ENCODE measurements at regions not wholly inside any gene's neighbourhood (a gene's known extent, or its start where the extent isn't known, plus 50 kb on each side); places are given as distances from the start of the nearest gene placed in this dataset.
A peak's percentile ranks its signal among the peaks of the same experiment; 100 is the strongest.
"Not testable (repeated sequence)": the region's sequence is repeated elsewhere in the genome, so short reads cannot be mapped to it uniquely, and the experiment has no call there.

GRCh38 chr2:87536427-87536826 is 211.5 kb upstream of the PLGLB2 start:
- H3K9me3 ChIP-seq, DNase-seq: not testable (repeated sequence)

DNA sequence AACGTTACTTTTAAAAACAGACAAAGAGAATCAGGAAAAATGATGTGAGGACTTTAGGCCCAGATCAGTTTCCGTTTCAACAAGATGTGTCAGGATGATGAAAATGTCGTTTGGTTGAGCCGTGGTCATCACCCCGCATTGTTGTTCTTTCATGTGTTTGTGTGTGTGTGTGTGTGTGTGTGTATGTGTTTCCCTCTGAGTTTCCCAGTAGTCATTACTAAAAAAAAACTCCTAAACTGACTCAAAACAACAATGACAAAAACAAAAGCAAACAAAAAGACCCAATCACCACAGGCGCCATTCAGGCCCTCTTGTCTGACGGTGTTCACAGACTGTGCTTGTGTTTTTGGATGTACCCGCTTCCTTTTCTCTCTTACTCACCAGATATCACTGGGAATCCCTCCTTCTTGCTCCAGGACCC is 210.6 kb upstream of the PLGLB2 start:
- H3K9me3 ChIP-seq, DNase-seq, H3K27me3 ChIP-seq, H3K36me3 ChIP-seq, H3K4me3 ChIP-seq: not testable (repeated sequence)

More at GRCh38 chr2:87536427-87536826, 211.5 kb upstream of the PLGLB2 start:
- not testable (repeated sequence) for H3K36me3 ChIP-seq, H3K4me3 ChIP-seq, H3K27me3 ChIP-seq

- H3K9me3 ChIP-seq, H3K4me3 ChIP-seq, H3K27me3 ChIP-seq, DNase-seq, H3K36me3 ChIP-seq: not testable (repeated sequence)
Observed at GRCh38 chr2:87538268-87538667, 209.6 kb upstream of the PLGLB2 start.

DNA sequence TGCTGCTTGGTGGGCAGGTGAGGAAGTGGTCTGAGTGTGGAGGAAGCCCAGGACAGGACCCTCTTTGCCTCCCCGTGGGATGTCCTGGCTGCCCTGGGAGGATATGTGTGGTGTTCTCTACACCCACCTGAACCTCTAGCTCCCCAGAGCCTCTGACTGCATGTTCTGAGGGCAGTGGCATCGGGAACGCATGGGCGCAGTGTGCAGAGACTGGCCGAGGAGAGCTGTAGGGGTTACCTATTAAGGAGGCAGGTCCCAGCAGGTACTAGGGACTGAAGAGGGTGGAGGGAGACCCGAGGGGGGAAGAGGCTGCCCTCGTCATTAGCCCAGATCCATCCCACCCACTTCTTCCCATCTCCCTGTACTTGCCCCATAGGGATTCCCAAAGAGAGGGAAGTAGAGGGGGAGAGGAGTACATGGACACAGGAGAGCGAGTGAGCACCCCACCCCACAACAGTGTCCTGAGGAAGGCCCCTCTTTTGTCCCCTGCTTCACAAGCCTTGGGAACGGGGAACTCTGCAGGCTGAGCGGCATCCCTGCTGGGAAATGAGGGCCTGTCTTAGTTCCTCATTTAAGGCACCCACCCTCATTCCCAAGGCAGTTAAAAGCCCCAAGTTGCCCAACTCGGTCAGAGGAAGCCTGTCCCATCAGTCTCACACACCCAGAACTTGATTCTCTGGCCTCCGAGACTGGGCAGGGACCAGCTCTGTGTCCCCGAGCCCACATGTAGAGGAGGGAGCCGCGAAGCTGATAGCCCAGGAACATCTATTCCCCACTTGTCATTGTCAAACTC is 208.5 kb upstream of the PLGLB2 start:
- H3K4me3 ChIP-seq, H3K9me3 ChIP-seq, H3K27me3 ChIP-seq: not testable (repeated sequence)

DNA sequence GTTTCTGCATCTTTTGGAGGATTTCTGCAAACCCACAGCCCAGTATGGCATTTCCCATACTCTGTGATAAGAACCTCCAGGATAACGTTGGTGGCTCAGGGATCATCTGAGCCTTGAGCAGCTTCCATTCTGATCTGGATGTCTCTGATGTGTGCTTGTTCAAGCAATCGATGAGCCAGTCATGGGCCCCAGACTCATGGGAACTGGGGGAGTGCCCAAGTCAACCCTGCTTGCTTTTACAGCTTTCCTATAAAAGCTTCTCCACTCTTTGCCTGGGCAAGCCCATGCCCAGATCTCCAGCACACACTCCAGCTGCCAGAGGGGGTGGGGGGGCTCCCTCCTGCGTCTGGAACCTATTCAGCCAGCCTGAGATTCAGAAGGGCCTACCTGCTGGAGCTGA is 207.6 kb upstream of the PLGLB2 start:
- not testable (repeated sequence) for H3K9me3 ChIP-seq, H3K27me3 ChIP-seq, DNase-seq, H3K4me3 ChIP-seq, H3K36me3 ChIP-seq

More for the DNA sequence above, 208.5 kb upstream of the PLGLB2 start:
- DNase-seq, H3K36me3 ChIP-seq: not testable (repeated sequence)

DNA sequence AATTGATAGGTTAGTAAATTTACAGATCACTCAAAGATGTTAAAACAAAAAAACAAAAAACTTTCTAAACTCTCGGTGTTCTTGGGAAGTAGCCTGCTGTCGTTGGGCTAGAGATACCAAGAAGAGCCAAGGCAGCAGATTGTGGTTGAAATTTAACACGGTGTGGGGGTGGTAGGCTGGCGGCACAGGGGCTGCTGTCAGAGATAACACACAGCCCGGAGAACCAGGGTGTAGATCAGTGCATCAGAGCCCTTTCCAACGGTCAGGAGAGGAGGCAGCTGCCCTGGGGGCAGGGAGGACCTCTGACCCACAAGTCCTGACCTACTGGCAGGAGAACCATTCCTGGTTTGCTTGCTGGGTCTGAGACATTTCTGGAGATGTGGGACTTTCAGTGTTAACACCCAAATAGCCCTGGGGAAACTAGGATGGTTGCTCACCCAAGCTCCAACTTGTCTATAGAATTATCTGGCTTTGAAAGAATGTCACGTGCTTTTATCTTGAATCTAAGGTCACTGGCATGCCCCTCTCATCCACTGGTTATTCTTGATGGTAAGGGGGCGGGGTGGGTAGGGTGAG is 205.2 kb upstream of the PLGLB2 start:
- not testable (repeated sequence) for H3K27me3 ChIP-seq, H3K9me3 ChIP-seq, H3K4me3 ChIP-seq, H3K36me3 ChIP-seq
- peak; percentile 38 for DNase-seq

DNA sequence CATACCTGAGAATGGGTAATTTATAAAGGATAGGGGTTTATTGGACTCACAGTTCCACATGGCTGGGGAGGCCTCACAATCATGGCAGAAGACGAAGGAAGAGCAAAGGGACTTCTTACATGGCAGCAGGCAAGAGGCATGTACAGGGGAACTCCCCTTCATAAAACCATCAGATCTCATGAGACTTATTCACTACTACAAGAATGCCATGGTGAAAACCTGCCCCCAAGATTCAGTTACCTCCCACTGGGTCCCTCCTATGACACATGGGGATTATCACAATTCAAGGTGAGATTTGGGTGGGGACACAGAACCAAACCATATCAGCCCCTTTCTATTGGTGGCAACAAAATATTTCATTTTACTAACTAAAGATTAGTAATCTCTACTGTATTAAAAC is 204.1 kb upstream of the PLGLB2 start:
- not testable (repeated sequence) for H3K9me3 ChIP-seq, DNase-seq, H3K36me3 ChIP-seq, H3K27me3 ChIP-seq, H3K4me3 ChIP-seq

DNA sequence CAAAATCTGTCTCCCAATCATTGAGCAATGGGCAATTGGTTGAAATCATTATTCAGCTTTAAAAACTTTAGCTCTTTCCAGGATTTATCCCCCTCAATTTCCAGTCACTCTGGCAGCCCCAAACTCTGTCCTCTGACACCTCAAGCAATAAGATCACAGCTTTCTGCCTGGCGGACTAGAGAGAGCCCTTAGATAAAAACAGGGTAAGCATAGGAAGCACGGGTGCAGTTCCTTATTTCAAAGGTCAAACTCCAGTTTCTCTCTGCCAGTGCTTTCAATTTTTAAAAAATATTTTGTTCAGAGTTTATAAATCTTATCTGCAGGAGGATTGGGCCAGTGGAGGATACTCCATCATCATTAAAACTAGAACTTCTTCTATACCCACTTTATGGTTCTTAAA is 200.8 kb upstream of the PLGLB2 start:
- H3K9me3 ChIP-seq, DNase-seq, H3K27me3 ChIP-seq, H3K4me3 ChIP-seq, H3K36me3 ChIP-seq: not testable (repeated sequence)

GRCh38 chr2:87547966-87548365 is 199.9 kb upstream of the PLGLB2 start:
- H3K36me3 ChIP-seq, H3K4me3 ChIP-seq, H3K27me3 ChIP-seq, H3K9me3 ChIP-seq, DNase-seq: not testable (repeated sequence)

GRCh38 chr2:87548681-87549536 is 199.0 kb upstream of the PLGLB2 start:
- H3K4me3 ChIP-seq, H3K36me3 ChIP-seq, H3K9me3 ChIP-seq, DNase-seq, H3K27me3 ChIP-seq: not testable (repeated sequence)

- not testable (repeated sequence) for H3K27me3 ChIP-seq, H3K4me3 ChIP-seq, H3K36me3 ChIP-seq, DNase-seq, H3K9me3 ChIP-seq
Observed at GRCh38 chr2:87549561-87550202, 198.2 kb upstream of the PLGLB2 start.

DNA sequence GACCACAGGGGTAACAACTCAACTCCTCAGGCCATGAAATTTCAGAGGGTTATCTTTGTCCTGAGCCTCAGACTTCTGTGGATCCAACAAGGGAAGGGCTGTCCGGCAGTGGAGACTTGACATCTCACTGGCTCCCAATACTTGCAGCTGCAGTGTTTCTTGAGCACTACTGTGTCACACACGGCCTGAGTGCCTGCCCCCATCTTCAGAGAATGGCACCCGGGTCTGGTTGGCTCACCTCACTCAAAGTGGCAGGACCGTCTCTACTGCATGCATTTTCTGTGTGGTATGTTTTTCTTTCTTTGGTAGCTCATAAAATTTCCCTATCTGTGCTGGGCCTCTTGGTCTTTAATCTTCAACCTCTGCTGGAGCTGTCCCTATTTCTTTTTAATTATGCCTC is 193.2 kb upstream of the PLGLB2 start:
- H3K9me3 ChIP-seq, H3K27me3 ChIP-seq, H3K4me3 ChIP-seq, H3K36me3 ChIP-seq, DNase-seq: not testable (repeated sequence)

DNA sequence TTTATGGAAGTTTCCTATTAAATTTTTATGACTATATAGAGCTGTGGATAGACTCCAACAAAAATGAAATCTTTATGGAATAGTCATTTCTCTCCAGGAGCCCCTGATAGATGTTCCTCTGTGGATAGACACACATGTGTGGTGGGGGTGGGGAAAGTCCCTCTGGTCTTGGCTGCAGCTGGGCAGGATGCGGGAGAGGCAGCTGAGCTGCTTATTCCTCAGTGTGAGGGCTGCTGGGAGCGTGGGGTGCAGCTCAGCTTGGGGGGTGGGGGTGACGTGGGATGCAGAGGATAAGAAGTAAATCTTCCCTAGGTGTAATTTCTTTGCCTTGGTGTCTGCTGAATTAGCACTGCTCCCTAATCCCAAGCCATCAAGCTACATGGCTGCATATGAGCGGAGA is 192.8 kb upstream of the PLGLB2 start:
- H3K9me3 ChIP-seq, H3K4me3 ChIP-seq, H3K27me3 ChIP-seq, DNase-seq, H3K36me3 ChIP-seq: not testable (repeated sequence)

- not testable (repeated sequence) for H3K9me3 ChIP-seq, H3K36me3 ChIP-seq, DNase-seq, H3K4me3 ChIP-seq, H3K27me3 ChIP-seq
Observed at GRCh38 chr2:87559001-87559400, 188.9 kb upstream of the PLGLB2 start.

GRCh38 chr2:87559735-87560134 is 188.2 kb upstream of the PLGLB2 start:
- not testable (repeated sequence) for DNase-seq, H3K4me3 ChIP-seq, H3K36me3 ChIP-seq, H3K9me3 ChIP-seq, H3K27me3 ChIP-seq

- H3K4me3 ChIP-seq, H3K9me3 ChIP-seq, H3K27me3 ChIP-seq, H3K36me3 ChIP-seq, DNase-seq: not testable (repeated sequence)
Observed at GRCh38 chr2:87565116-87565515, 182.8 kb upstream of the PLGLB2 start.

- not testable (repeated sequence) for H3K27me3 ChIP-seq, H3K9me3 ChIP-seq, DNase-seq, H3K4me3 ChIP-seq, H3K36me3 ChIP-seq
Observed at GRCh38 chr2:87566531-87566930, 181.4 kb upstream of the PLGLB2 start.

All from MG63 (cell line).